GM23338 (cell line): ENCODE measurements at regions not wholly inside any gene's neighbourhood (a gene's known extent, or its start where the extent isn't known, plus 50 kb on each side); places are given as distances from the start of the nearest gene placed in this dataset.

Experiments used
- ATAC-seq: fragments of 200-7000 bp; cut with Tn5 transposase; 3 replicates; pipeline ENCODE4 v1.9.1; 2020
- DNase-seq: peaks from one replicate; pipeline ENCODE4 v3.0.0-alpha.2; 2015; ENCODE audit warnings: low spot score
- H2AFZ ChIP-seq: fragments of 200-600 bp; sonication (generic); 2 replicates; pipeline ENCODE4 v1.8.0; 2016; ENCODE audit warnings: antibody characterized with exemption, mild to moderate bottlenecking, moderate library complexity
- H3F3A ChIP-seq: fragments of 200-600 bp; sonication (generic); replicated peaks from 2 replicates; pipeline ENCODE4 v1.8.0; 2017; ENCODE audit warnings: antibody characterized with exemption, mixed run types, low read depth
- H3K27ac ChIP-seq: fragments of 200-600 bp; sonication (generic); 2 replicates; pipeline ENCODE4 v1.6.1; 2016; ENCODE audit warnings: low read depth
- H3K27me3 ChIP-seq: fragments of 200-600 bp; sonication (generic); 2 replicates; pipeline ENCODE4 v1.8.0; 2016; ENCODE audit warnings: mild to moderate bottlenecking, mixed run types, moderate library complexity; ENCODE audit not compliant: insufficient read depth
- H3K36me3 ChIP-seq: fragments of 200-600 bp; sonication (generic); 2 replicates; pipeline ENCODE4 v1.8.0; 2016; ENCODE audit warnings: mild to moderate bottlenecking; ENCODE audit not compliant: insufficient read depth
- H3K4me1 ChIP-seq: fragments of 200-600 bp; sonication (generic); 2 replicates; pipeline ENCODE4 v1.8.0; 2016; ENCODE audit warnings: mild to moderate bottlenecking, moderate library complexity; ENCODE audit not compliant: insufficient read depth
- H3K4me2 ChIP-seq: fragments of 200-600 bp; sonication (generic); 2 replicates; pipeline ENCODE4 v1.7.1; 2017; ENCODE audit warnings: mixed run types
- H3K4me3 ChIP-seq: fragments of 200-600 bp; sonication (generic); 2 replicates; pipeline ENCODE4 v1.6.1; 2016; ENCODE audit warnings: mixed run types
- H3K79me2 ChIP-seq: fragments of 200-600 bp; sonication (generic); replicated peaks from 2 replicates; pipeline ENCODE4 v1.8.0; 2017; ENCODE audit warnings: mild to moderate bottlenecking; ENCODE audit not compliant: insufficient read depth
- H3K9me2 ChIP-seq: fragments of 200-600 bp; sonication (generic); 2 replicates; pipeline ENCODE4 v1.8.0; 2017; ENCODE audit not compliant: insufficient read depth
- H4K20me1 ChIP-seq: fragments of 200-600 bp; sonication (generic); replicated peaks from 2 replicates; pipeline ENCODE4 v1.8.0; 2017; ENCODE audit warnings: mild to moderate bottlenecking; ENCODE audit not compliant: insufficient read depth
- H3K27ac Mint-ChIP-seq: 2 replicates; pipeline ENCODE4 v1.8.0; 2020; ENCODE audit warnings: inconsistent platforms, mild to moderate bottlenecking, moderate library complexity, mixed read lengths
- H3K27me3 Mint-ChIP-seq: 3 replicates; pipeline ENCODE4 v1.8.0; 2022; ENCODE audit warnings: low read depth, mild to moderate bottlenecking, moderate library complexity, mixed read lengths, inconsistent platforms; ENCODE audit not compliant: insufficient read depth, poor library complexity
- H3K36me3 Mint-ChIP-seq: 3 replicates; pipeline ENCODE4 v1.8.0; 2021; ENCODE audit warnings: low read depth, mild to moderate bottlenecking, inconsistent platforms, moderate library complexity, mixed read lengths
- H3K4me1 Mint-ChIP-seq: 3 replicates; pipeline ENCODE4 v1.8.0; 2020; ENCODE audit warnings: mild to moderate bottlenecking, inconsistent platforms, mixed read lengths
- H3K4me3 Mint-ChIP-seq: 3 replicates; pipeline ENCODE4 v1.8.0; 2021; ENCODE audit warnings: moderate library complexity, mild to moderate bottlenecking, inconsistent platforms, mixed read lengths
- H3K9me3 Mint-ChIP-seq: 3 replicates; pipeline ENCODE4 v1.8.0; 2020; ENCODE audit warnings: moderate library complexity, mild to moderate bottlenecking, inconsistent platforms, mixed read lengths
- CREB1 ChIP-seq: fragments of 250-450 bp; sonication (Bioruptor Pico); IDR thresholded peaks from 2 replicates; pipeline ENCODE4 v1.5.0; 2020; ENCODE audit warnings: low read depth, mild to moderate bottlenecking, moderate library complexity
- CTCF ChIP-seq, 2 experiments: fragments of 200-600 bp in 1 of 2; sonication (generic) in 1 of 2; conservative IDR thresholded peaks; 2 replicates each; pipeline versions ENCODE4 v1.5.1 to v1.6.1; 2016 to 2017; ENCODE audit warnings: antibody characterized with exemption in 2 of 2, low read depth in 2 of 2, mild to moderate bottlenecking in 2 of 2, moderate library complexity in 1 of 2
- ETS1 ChIP-seq: IDR thresholded peaks from 2 replicates; pipeline ENCODE4 v1.6.1; 2016; ENCODE audit warnings: antibody characterized with exemption
- EZH2 ChIP-seq: fragments of 200-600 bp; sonication (generic); IDR thresholded peaks from one replicate; pipeline ENCODE4 v1.8.0; 2017; ENCODE audit warnings: antibody characterized with exemption, mild to moderate bottlenecking, low read depth; ENCODE audit not compliant: unreplicated experiment
- EZH2phosphoT487 ChIP-seq: fragments of 200-600 bp; sonication (generic); IDR thresholded peaks from one replicate; pipeline ENCODE4 v1.8.1; 2018; ENCODE audit warnings: antibody characterized with exemption; ENCODE audit not compliant: unreplicated experiment
- JUNB ChIP-seq: IDR thresholded peaks from one replicate; pipeline ENCODE4 v1.6.1; 2016; ENCODE audit warnings: antibody characterized with exemption; ENCODE audit not compliant: unreplicated experiment
- NANOG ChIP-seq: IDR thresholded peaks from 2 replicates; pipeline ENCODE4 v1.6.1; 2016; ENCODE audit warnings: antibody characterized with exemption, borderline replicate concordance
- POLR2AphosphoS5 ChIP-seq: IDR thresholded peaks from 2 replicates; pipeline ENCODE4 v1.6.1; 2016; ENCODE audit warnings: antibody characterized with exemption, low read depth
- REST ChIP-seq: IDR thresholded peaks from one replicate; pipeline ENCODE4 v1.6.1; 2018; ENCODE audit warnings: antibody characterized with exemption; ENCODE audit not compliant: unreplicated experiment
- STAT1 ChIP-seq: IDR thresholded peaks from one replicate; pipeline ENCODE4 v1.6.1; 2016; ENCODE audit warnings: antibody characterized with exemption; ENCODE audit not compliant: unreplicated experiment
- ZNF114 ChIP-seq: fragments of 250-450 bp; sonication (Bioruptor Pico); IDR thresholded peaks from 2 replicates; pipeline ENCODE4 v1.5.0; 2020; ENCODE audit warnings: mild to moderate bottlenecking, moderate library complexity
- ZNF331 ChIP-seq: fragments of 250-450 bp; sonication (Bioruptor Pico); IDR thresholded peaks from 2 replicates; pipeline ENCODE4 v1.5.0; 2020; ENCODE audit warnings: low read depth, mild to moderate bottlenecking, moderate library complexity
- ZNF462 ChIP-seq: fragments of 250-450 bp; sonication (Bioruptor Pico); IDR thresholded peaks from 2 replicates; pipeline ENCODE4 v1.5.0; 2020; ENCODE audit warnings: mild to moderate bottlenecking, moderate library complexity

- Histone ChIP-seq H3K79me2 (no peaks in the 10 kb centered on the region), H3K36me3 (no peaks in the 10 kb centered on the region), H3K27me3 (peaks cover 8% of the 10 kb centered on the region), H3K9me2 (no peaks in the 10 kb centered on the region), H3K4me3 (no peak overlapping the region), H3K27ac (no peak overlapping the region), H4K20me1 (no peaks in the 10 kb centered on the region), H3K4me1 (peaks cover 4% of the 10 kb centered on the region; the same call in 1 of the 2 replicates), H2AFZ (no peak overlapping the region), H3F3A (no peaks in the 10 kb centered on the region), H3K4me2 (no peak overlapping the region)
- peaks cover 4% of the 10 kb centered on the region; the same call in 2 of the 3 replicates for H3K4me1 Mint-ChIP-seq
- no peak overlapping the region for H3K4me3 Mint-ChIP-seq
- H3K27me3 Mint-ChIP-seq: peaks cover 4% of the 10 kb centered on the region
- ATAC-seq (no peak), DNase-seq (no peak)
- no peak for TF ChIP-seq CTCF (conservative IDR thresholded peaks at IDR 0.05; ENCODE audit: low read depth in 2 of 2)
- no peak for TF ChIP-seq JUNB
- no peak for TF ChIP-seq ETS1
- no peak for TF ChIP-seq ZNF331 (CRISPR knock-in tag)
- TF ChIP-seq EZH2phosphoT487: no peak
- TF ChIP-seq REST: no peak
- TF ChIP-seq EZH2: no peak
- no peak for TF ChIP-seq STAT1
- TF ChIP-seq ZNF114 (CRISPR knock-in tag): no peak
- no peak for TF ChIP-seq NANOG
- no peak for TF ChIP-seq POLR2AphosphoS5
- TF ChIP-seq ZNF462: no peak
- no peak for TF ChIP-seq CREB1
- no peak overlapping the region for H3K27ac Mint-ChIP-seq
- H3K9me3 Mint-ChIP-seq: peaks cover 89% of the 10 kb centered on the region
- peaks cover 11% of the 10 kb centered on the region for H3K36me3 Mint-ChIP-seq
Measured at GRCh38 chr16:26742040-26742439, 324.7 kb upstream of the C16orf82 start.
